ENCODE measurements at regions not wholly inside any gene's neighbourhood (a gene's known extent, or its start where the extent isn't known, plus 50 kb on each side); places are given as distances from the start of the nearest gene placed in this dataset.

- TF ChIP-seq ZNF224 (CRISPR knock-in tag; IDR thresholded peaks at IDR 0.05) (no peak), PTBP1 (IDR thresholded peaks at IDR 0.05; ENCODE audit: low read depth, low read length) (no peak), KLF6 (CRISPR knock-in tag; IDR thresholded peaks at IDR 0.05; ENCODE audit: borderline replicate concordance) (no peak), MEF2D (tag; conservative IDR thresholded peaks at IDR 0.05; ENCODE audit: low read depth) (no peak), RB1 (IDR thresholded peaks at IDR 0.05; ENCODE audit: low read depth) (no peak)
These were observed 182.6 kb downstream of the SUDS3 start for GRCh38 chr12:118558941-118559340.
